ENCODE measurements at regions not wholly inside any gene's neighbourhood (a gene's known extent, or its start where the extent isn't known, plus 50 kb on each side); places are given as distances from the start of the nearest gene placed in this dataset.

DNA sequence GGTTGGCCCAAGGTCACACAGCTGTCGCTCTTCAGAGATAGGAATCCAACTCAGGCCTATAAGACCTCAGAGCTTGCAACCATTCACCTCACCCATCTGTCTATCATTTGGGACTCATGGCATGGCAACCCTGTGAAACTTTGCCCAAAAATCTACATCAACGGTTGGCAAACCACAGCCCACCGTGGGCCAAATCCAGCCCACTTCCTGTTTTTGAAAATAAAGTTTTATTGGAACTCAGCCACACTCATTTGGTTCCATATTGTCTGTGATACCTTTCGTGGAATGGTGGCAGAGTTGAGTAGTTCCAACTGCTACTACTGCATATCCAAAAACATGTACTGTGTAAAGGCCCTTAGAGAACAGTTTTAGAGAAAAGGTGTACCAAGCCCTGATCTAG lies 307.8 kb downstream of the MN1 start:
- Histone ChIP-seq H3K4me1 (no peaks in the 10 kb centered on the region), H3K36me3 (no peaks in the 10 kb centered on the region), H3K4me3 (no peak overlapping the region), H3K27me3 (no peaks in the 10 kb centered on the region), H3K9me3 (no peaks in the 10 kb centered on the region), H3K27ac (no peak overlapping the region)
- TF ChIP-seq POLR2AphosphoS5 (IDR thresholded peaks at IDR 0.05) (no peak), POLR2A (IDR thresholded peaks at IDR 0.05) (no peak), EP300 (IDR thresholded peaks at IDR 0.05) (no peak)
- TF ChIP-seq, protein P1, sequence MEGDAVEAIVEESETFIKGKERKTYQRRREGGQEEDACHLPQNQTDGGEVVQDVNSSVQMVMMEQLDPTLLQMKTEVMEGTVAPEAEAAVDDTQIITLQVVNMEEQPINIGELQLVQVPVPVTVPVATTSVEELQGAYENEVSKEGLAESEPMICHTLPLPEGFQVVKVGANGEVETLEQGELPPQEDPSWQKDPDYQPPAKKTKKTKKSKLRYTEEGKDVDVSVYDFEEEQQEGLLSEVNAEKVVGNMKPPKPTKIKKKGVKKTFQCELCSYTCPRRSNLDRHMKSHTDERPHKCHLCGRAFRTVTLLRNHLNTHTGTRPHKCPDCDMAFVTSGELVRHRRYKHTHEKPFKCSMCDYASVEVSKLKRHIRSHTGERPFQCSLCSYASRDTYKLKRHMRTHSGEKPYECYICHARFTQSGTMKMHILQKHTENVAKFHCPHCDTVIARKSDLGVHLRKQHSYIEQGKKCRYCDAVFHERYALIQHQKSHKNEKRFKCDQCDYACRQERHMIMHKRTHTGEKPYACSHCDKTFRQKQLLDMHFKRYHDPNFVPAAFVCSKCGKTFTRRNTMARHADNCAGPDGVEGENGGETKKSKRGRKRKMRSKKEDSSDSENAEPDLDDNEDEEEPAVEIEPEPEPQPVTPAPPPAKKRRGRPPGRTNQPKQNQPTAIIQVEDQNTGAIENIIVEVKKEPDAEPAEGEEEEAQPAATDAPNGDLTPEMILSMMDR (IDR thresholded peaks at IDR 0.05): no peak
- no peak for DNase-seq (ENCODE audit: low spot score in 2 of 2)
- WGBS: 61% methylated on average over 4 of the region's 4 CpGs

- Histone ChIP-seq H3K36me3 (no peaks in the 10 kb centered on the region), H3K4me1 (no peaks in the 10 kb centered on the region), H3K27ac (no peak overlapping the region), H3K27me3 (no peaks in the 10 kb centered on the region), H3K4me3 (no peak overlapping the region), H3K9me3 (no peaks in the 10 kb centered on the region)
- TF ChIP-seq POLR2AphosphoS5 (IDR thresholded peaks at IDR 0.05) (no peak), EP300 (IDR thresholded peaks at IDR 0.05) (no peak), POLR2A (IDR thresholded peaks at IDR 0.05) (no peak)
- TF ChIP-seq, protein P1 (IDR thresholded peaks at IDR 0.05): no peak
- no peak for DNase-seq (ENCODE audit: low spot score in 2 of 2)
- WGBS: 84% methylated on average over 12 of the region's 13 CpGs
Observed at GRCh38 chr22:27494785-27495184, 306.8 kb downstream of the MN1 start.

DNA sequence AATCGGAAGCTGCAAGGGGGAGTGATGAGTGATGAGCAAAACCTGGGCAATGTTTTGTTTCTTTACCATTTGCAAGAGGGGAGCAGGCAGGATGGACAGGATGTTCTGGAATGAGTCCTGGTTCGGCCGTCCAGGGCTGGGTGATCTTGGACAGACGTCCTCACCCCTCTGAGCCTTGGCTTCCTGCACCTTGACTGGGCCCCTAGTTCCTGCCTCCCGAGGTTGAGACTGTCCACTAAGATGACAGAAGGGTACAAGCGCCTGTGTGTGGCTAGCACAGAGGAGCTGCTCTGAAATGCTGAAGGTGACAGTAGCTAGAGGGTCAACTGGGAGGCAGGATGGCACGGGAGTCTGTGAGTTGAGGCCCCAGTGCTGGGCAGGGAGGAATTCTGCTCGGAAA lies 306.2 kb downstream of the MN1 start:
- TF ChIP-seq, protein P1 (IDR thresholded peaks at IDR 0.05): no peak
- TF ChIP-seq POLR2AphosphoS5 (IDR thresholded peaks at IDR 0.05) (no peak), EP300 (IDR thresholded peaks at IDR 0.05) (no peak), POLR2A (IDR thresholded peaks at IDR 0.05) (no peak)
- H3K27ac ChIP-seq: no peak overlapping the region
- H3K36me3 ChIP-seq: no peaks in the 10 kb centered on the region
- no peaks in the 10 kb centered on the region for H3K9me3 ChIP-seq
- no peak for DNase-seq (ENCODE audit: low spot score in 2 of 2)
- H3K27me3 ChIP-seq: no peaks in the 10 kb centered on the region
- no peak overlapping the region for H3K4me3 ChIP-seq
- 84% methylated on average over 8 of the region's 8 CpGs for WGBS
- no peaks in the 10 kb centered on the region for H3K4me1 ChIP-seq

GRCh38 chr22:27499121-27499520 lies 302.4 kb downstream of the MN1 start:
- Histone ChIP-seq H3K4me3 (no peak overlapping the region), H3K27ac (no peak overlapping the region), H3K27me3 (no peaks in the 10 kb centered on the region), H3K9me3 (no peaks in the 10 kb centered on the region), H3K36me3 (no peaks in the 10 kb centered on the region), H3K4me1 (no peaks in the 10 kb centered on the region)
- no peak for DNase-seq (ENCODE audit: low spot score in 2 of 2)
- WGBS: 81% methylated on average over 8 of the region's 13 CpGs
- TF ChIP-seq, protein P1 (IDR thresholded peaks at IDR 0.05): no peak
- TF ChIP-seq POLR2AphosphoS5 (IDR thresholded peaks at IDR 0.05) (no peak), EP300 (IDR thresholded peaks at IDR 0.05) (no peak), POLR2A (IDR thresholded peaks at IDR 0.05) (no peak)

DNA sequence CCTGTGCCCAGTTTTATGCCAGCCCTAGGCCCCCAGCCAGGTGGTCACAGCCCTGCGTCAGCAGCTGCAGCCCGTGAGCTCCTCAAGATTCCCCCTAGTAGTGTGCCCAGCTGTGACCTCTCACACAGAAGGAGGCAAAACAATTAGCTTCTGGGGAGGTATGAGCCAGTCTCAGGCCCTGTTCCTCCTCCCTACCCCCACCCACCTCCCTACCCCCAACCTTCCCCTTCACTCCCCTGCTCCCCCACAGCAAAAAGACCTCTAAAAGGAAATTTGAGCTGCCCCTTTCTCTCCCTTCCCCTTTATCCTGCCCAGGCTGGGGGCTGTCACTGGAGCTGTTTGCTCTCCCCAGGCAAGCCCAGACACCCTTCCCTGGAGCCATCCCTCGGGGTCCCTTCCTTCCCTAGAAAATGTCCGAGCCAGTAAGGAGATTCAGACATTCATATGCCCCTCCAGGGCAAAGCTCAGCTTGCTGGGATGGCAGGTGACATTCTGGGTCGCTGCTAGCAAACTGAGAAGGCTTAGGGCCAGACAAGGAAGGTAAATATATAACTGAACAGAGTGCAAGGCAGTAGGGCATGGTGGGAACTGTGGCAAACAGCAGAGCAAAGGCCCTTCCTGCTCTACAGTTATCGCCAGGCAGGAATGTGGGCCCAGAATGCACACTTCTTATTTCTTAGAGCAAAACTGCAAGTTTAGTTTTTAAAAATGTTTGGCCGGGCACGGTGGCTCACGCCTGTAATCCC lies 300.2 kb downstream of the MN1 start:
- TF ChIP-seq EP300 (IDR thresholded peaks at IDR 0.05) (no peak), POLR2AphosphoS5 (IDR thresholded peaks at IDR 0.05) (no peak), POLR2A (IDR thresholded peaks at IDR 0.05) (no peak)
- TF ChIP-seq, protein P1 (IDR thresholded peaks at IDR 0.05): no peak
- H3K4me1 ChIP-seq: peaks cover 3% of the 10 kb centered on the region
- H3K4me3 ChIP-seq: no peak overlapping the region
- no peaks in the 10 kb centered on the region for H3K9me3 ChIP-seq
- no peak overlapping the region for H3K27ac ChIP-seq
- H3K36me3 ChIP-seq: no peaks in the 10 kb centered on the region
- WGBS: 91% methylated on average over 9 of the region's 9 CpGs
- H3K27me3 ChIP-seq: no peaks in the 10 kb centered on the region
- no peak for DNase-seq (ENCODE audit: low spot score in 2 of 2)

Data from suprapubic skin (tissue), 4 donors.